Cardiac muscle cell (in vitro differentiated cells and primary cell): ENCODE measurements at regions not wholly inside any gene's neighbourhood (a gene's known extent, or its start where the extent isn't known, plus 50 kb on each side); places are given as distances from the start of the nearest gene placed in this dataset.

ENCODE experiments used
- DNase-seq, 2 donors: peaks; one replicate each; pipeline versions ENCODE4 v3.0.0 to v3.0.0-alpha.2; 2010 to 2017; ENCODE audit warnings: low read depth in 1 of 2, low spot score in 1 of 2
- H3K27ac ChIP-seq: fragments of 200-600 bp; sonication (generic); 2 replicates; pipeline ENCODE4 v1.5.1; 2016
- H3K27me3 ChIP-seq: fragments of 200-600 bp; sonication (generic); 2 replicates; pipeline ENCODE4 v1.6.0; 2016; ENCODE audit warnings: control low read depth
- H3K36me3 ChIP-seq: fragments of 200-600 bp; sonication (generic); 2 replicates; pipeline ENCODE4 v1.5.1; 2016; ENCODE audit warnings: control low read depth
- H3K4me1 ChIP-seq: fragments of 200-600 bp; sonication (generic); 2 replicates; pipeline ENCODE4 v1.8.1; 2017; ENCODE audit warnings: low read depth, mild to moderate bottlenecking, mixed run types
- H3K4me3 ChIP-seq: fragments of 200-600 bp; sonication (generic); 2 replicates; pipeline ENCODE4 v1.5.1; 2016; ENCODE audit warnings: mild to moderate bottlenecking
- H3K9me3 ChIP-seq: fragments of 200-600 bp; sonication (generic); 2 replicates; pipeline ENCODE4 v1.5.1; 2017; ENCODE audit warnings: low read depth, mild to moderate bottlenecking, control low read depth
- TF ChIP-seq, protein P1 (sequence below): IDR thresholded peaks from 2 replicates; pipeline ENCODE4 v1.5.1; 2012; ENCODE audit warnings: low read depth, mild to moderate bottlenecking, low read length

DNA sequence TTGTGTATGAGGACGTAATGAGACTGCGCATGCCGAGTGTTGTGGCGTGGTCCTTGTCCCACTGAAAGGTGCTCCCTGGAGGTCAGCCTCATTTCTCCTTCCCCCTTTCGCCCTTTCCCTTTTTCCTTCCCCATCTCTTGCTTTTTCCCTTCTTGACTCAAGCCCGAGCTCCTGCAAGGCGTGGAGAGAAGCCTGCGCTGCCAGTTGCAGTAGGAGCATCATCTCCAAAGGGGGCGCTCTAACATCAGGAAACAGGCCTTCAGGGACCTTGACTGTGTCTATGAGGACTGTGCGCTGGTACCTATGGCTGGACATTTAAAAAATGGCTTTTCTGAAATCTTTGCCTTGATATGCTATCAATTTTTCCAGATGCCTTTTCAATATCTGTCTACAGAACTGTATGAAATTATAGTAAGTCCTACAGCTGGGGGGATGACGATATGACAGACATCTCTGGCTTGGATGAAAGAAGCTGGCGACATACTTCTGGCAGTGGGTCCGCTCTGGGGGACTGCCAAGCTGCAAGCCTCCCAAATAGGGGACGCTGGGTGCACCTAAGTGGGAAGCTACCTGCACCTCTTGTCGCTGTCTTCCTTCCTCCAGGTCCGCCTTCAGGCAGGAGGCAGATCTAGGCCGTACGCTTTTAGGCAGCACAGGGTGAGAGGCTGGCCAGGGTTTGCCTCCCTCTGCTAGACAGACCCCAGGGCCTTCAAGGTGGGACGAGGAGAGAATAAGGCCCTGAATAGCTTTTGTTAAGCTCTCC lies 96.5 kb downstream of the NXPE2 start:
- Histone ChIP-seq H3K27ac (no peak overlapping the region), H3K9me3 (no peaks in the 10 kb centered on the region), H3K36me3 (no peaks in the 10 kb centered on the region), H3K4me1 (peaks cover 4% of the 10 kb centered on the region), H3K27me3 (no peaks in the 10 kb centered on the region), H3K4me3 (no peak overlapping the region)
- peak; percentile 41 to 87 for DNase-seq
- TF ChIP-seq, protein P1, sequence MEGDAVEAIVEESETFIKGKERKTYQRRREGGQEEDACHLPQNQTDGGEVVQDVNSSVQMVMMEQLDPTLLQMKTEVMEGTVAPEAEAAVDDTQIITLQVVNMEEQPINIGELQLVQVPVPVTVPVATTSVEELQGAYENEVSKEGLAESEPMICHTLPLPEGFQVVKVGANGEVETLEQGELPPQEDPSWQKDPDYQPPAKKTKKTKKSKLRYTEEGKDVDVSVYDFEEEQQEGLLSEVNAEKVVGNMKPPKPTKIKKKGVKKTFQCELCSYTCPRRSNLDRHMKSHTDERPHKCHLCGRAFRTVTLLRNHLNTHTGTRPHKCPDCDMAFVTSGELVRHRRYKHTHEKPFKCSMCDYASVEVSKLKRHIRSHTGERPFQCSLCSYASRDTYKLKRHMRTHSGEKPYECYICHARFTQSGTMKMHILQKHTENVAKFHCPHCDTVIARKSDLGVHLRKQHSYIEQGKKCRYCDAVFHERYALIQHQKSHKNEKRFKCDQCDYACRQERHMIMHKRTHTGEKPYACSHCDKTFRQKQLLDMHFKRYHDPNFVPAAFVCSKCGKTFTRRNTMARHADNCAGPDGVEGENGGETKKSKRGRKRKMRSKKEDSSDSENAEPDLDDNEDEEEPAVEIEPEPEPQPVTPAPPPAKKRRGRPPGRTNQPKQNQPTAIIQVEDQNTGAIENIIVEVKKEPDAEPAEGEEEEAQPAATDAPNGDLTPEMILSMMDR = peak; percentile 52

DNA sequence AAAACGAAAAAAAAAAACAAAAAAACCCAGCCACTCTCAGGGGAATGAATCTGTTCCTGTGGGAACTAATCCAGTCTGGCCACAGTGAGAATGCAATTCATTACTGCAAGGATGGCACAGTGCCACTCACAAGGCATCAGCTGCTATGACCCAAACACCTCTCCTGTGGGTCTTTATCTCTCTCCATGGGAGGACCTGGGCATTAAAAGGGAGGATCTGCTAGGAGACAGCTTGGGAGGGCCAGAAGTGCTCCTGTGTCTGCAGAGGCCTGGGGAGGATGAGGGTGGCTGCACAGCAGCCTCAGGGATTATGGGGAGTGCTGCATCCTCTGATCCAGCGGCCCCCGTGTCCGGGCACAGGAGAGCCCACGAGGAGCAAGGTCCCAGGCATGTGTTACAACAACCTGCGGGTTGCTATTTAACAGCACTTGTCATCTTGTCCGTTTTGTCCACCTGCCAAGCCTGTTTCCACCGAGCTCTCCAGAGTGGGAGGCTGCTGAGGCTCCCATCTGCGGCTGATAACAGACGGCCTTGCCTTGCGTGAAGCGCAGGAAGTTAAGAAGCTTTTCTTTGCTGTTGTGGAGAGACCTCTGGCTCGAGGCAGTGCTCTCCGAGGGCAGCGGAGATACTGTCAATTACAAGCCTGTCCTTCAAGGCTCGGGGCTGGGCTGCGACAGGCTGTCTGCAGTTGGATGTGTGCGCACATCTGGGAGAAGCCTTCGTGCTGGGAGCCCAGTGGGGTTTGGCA lies 97.7 kb downstream of the NXPE2 start:
- Histone ChIP-seq H3K27me3 (no peaks in the 10 kb centered on the region), H3K27ac (no peak overlapping the region), H3K4me1 (peaks cover 4% of the 10 kb centered on the region), H3K4me3 (no peak overlapping the region), H3K36me3 (no peaks in the 10 kb centered on the region), H3K9me3 (no peaks in the 10 kb centered on the region)
- TF ChIP-seq, protein P1 = no peak
- peak; percentile 4 to 24 for DNase-seq

DNA sequence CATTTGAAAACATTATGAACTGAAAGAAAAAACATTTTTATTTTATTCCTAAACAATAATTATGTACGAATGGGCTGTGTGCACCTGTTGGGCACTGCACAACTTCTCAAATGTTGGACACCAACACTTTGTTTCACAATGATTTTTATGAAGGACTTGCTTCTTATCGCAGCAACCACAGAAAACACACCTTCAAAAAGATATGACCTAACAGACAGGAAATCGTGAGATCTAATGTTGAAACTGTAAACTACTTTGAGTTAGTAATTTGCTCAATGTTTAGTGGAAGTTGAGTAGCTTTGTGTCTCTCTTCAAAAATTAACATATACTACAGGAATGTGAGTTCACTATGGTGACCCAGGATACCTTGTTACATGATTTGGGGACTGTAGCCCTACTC lies 98.6 kb downstream of the NXPE2 start:
- TF ChIP-seq, protein P1 = no peak
- Histone ChIP-seq H3K9me3 (no peaks in the 10 kb centered on the region), H3K27me3 (no peaks in the 10 kb centered on the region), H3K4me3 (no peak overlapping the region), H3K36me3 (no peaks in the 10 kb centered on the region), H3K27ac (no peak overlapping the region), H3K4me1 (peaks cover 4% of the 10 kb centered on the region)
- no peak for DNase-seq

DNA sequence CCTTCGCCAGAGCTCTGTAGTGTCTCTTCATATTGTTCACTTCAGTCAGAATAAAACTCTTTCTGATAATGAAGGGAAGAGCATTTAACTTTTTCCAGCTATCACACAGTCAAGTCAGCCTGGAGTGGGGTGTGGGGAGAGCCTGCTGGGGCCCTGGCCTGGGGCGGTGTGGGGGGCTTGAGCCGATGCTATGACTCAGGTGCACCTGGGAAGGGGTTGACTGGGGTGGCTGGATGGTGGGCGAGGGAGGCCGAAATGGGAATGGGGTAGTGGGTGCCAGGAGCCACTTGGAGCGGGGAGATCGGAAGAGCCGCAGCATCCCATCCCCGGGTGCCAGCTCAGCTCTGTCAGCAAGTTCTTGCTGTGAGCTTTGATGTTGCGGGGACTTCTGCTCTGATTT lies 100.9 kb downstream of the NXPE2 start:
- no peak overlapping the region for H3K4me3 ChIP-seq
- H3K27ac ChIP-seq = no peak overlapping the region
- H3K9me3 ChIP-seq = no peaks in the 10 kb centered on the region
- TF ChIP-seq, protein P1 = no peak
- no peaks in the 10 kb centered on the region for H3K36me3 ChIP-seq
- H3K4me1 ChIP-seq = peaks cover 4% of the 10 kb centered on the region
- no peaks in the 10 kb centered on the region for H3K27me3 ChIP-seq
- DNase-seq = no peak

DNA sequence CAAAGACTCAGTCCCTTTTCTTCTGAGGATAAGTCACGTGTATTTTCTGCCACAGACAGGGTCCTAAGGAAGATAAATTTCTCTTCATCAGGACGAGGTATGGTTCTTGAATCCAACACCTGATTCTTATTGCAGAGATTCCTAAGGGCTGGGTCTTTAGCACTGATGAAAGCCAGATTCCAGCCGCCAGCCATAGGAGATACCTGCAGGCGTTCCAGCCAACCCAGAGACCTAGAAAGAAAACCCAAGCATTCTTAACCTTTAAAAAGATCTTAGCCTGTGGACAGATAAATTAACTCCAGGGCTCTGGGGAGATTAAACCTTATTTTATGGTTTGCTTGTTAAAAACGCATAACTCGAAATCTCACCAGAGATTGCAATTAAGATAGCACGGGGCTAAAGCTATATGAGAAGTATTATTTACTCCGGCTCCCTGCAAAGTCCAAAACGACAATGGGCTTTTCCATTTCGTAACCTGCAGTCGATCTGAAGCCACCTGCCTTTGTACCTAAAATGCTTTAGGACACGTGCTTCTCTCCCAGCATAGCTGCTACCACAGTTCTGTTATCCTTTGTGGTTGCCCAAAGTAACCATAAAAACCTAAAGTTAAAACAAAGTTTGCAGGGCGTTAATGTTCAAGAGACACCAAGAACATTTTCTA lies 104.5 kb downstream of the NXPE2 start:
- H3K36me3 ChIP-seq = no peaks in the 10 kb centered on the region
- peaks cover 4% of the 10 kb centered on the region for H3K4me1 ChIP-seq
- TF ChIP-seq, protein P1 = no peak
- no peak for DNase-seq
- H3K9me3 ChIP-seq = no peaks in the 10 kb centered on the region
- no peak overlapping the region for H3K4me3 ChIP-seq
- no peaks in the 10 kb centered on the region for H3K27me3 ChIP-seq
- no peak overlapping the region for H3K27ac ChIP-seq
